ENCODE measurements at regions not wholly inside any gene's neighbourhood (a gene's known extent, or its start where the extent isn't known, plus 50 kb on each side); places are given as distances from the start of the nearest gene placed in this dataset.

GRCh38 chr13:21757763-21758162 lies 86.9 kb downstream of the FGF9 start:
- no peak for DNase-seq

- no peak for DNase-seq
These were observed 87.6 kb downstream of the FGF9 start for GRCh38 chr13:21758441-21758840.

- no peak for DNase-seq
These were observed 88.6 kb downstream of the FGF9 start for GRCh38 chr13:21759463-21759862.

GRCh38 chr13:21759911-21760310 lies 89.0 kb downstream of the FGF9 start:
- DNase-seq = no peak

- no peak for DNase-seq
These were observed 90.9 kb downstream of the FGF9 start for GRCh38 chr13:21761770-21762169.

GRCh38 chr13:21762512-21762911 lies 91.6 kb downstream of the FGF9 start:
- no peak for DNase-seq

GRCh38 chr13:21767032-21767431 lies 96.2 kb downstream of the FGF9 start:
- no peak for DNase-seq

GRCh38 chr13:21771075-21771474 lies 100.2 kb downstream of the FGF9 start:
- no peak for DNase-seq

- no peak for DNase-seq
These were observed 106.3 kb downstream of the FGF9 start for GRCh38 chr13:21777166-21777565.

- DNase-seq = no peak
These were observed 106.9 kb downstream of the FGF9 start for GRCh38 chr13:21777813-21778212.

- DNase-seq = no peak
These were observed 111.9 kb downstream of the FGF9 start for GRCh38 chr13:21782736-21783135.

- no peak for DNase-seq
These were observed 115.1 kb downstream of the FGF9 start for GRCh38 chr13:21785990-21786389.

GRCh38 chr13:21796066-21796465 lies 125.2 kb downstream of the FGF9 start:
- DNase-seq = no peak

- no peak for DNase-seq
These were observed 126.1 kb downstream of the FGF9 start for GRCh38 chr13:21796775-21797514.

GRCh38 chr13:21797736-21798135 lies 126.9 kb downstream of the FGF9 start:
- DNase-seq = no peak

- no peak for DNase-seq
These were observed 127.3 kb downstream of the FGF9 start for GRCh38 chr13:21798181-21798580.

- no peak for DNase-seq
These were observed 128.8 kb downstream of the FGF9 start for GRCh38 chr13:21799671-21800070.

- DNase-seq = no peak
These were observed 130.2 kb downstream of the FGF9 start for GRCh38 chr13:21800837-21801616.

GRCh38 chr13:21805733-21806132 lies 134.9 kb downstream of the FGF9 start:
- DNase-seq = no peak

- DNase-seq = no peak
These were observed 141.3 kb downstream of the FGF9 start for GRCh38 chr13:21812192-21812626.

- DNase-seq = no peak
These were observed 142.2 kb downstream of the FGF9 start for GRCh38 chr13:21813110-21813509.

- no peak for DNase-seq
These were observed 143.0 kb downstream of the FGF9 start for GRCh38 chr13:21813844-21814243.

- DNase-seq = no peak
These were observed 143.7 kb downstream of the FGF9 start for GRCh38 chr13:21814604-21815003.

GRCh38 chr13:21817878-21818277 lies 147.0 kb downstream of the FGF9 start:
- no peak for DNase-seq
